ENCODE measurements at regions not wholly inside any gene's neighbourhood (a gene's known extent, or its start where the extent isn't known, plus 50 kb on each side); places are given as distances from the start of the nearest gene placed in this dataset.

DNA sequence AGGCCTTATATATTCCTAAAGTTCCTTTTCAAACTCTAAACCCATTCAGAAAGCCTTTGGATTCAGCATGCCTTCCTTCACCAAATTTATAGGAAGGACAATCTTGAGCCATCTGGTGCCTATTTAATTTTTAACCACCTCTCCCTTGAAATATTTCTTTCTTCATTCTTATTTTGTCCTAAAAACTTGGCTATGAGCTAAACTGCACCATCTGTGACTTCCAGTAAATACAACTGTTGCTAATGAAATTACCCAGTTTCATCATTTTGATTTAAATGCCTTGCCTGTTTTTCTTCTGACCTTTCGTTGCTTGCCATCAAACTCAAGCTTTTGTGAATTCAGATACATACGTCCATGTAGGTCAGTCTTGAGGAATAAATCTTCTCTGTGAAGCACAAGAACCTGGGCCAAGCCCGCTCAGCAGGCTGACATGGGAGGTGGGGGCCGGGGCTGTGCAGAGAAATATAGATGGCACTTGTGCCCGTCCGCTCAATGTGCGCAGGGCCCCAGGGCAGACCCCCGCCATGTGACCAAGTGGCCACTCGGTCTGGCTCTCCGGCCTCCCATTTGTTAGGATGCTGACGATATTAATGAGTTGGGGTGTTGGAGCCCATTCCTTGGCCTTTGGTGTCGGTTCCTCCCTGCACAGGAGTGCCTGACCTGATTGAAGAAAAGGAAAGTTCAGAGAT lies 335.9 kb downstream of the VPS13C start:
- TF ChIP-seq, protein P1, sequence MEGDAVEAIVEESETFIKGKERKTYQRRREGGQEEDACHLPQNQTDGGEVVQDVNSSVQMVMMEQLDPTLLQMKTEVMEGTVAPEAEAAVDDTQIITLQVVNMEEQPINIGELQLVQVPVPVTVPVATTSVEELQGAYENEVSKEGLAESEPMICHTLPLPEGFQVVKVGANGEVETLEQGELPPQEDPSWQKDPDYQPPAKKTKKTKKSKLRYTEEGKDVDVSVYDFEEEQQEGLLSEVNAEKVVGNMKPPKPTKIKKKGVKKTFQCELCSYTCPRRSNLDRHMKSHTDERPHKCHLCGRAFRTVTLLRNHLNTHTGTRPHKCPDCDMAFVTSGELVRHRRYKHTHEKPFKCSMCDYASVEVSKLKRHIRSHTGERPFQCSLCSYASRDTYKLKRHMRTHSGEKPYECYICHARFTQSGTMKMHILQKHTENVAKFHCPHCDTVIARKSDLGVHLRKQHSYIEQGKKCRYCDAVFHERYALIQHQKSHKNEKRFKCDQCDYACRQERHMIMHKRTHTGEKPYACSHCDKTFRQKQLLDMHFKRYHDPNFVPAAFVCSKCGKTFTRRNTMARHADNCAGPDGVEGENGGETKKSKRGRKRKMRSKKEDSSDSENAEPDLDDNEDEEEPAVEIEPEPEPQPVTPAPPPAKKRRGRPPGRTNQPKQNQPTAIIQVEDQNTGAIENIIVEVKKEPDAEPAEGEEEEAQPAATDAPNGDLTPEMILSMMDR (IDR thresholded peaks at IDR 0.05; ENCODE audit: borderline replicate concordance, extremely low read depth, low read length, poor library complexity, severe bottlenecking) = no peak
- no peak for TF ChIP-seq EZH2 (IDR thresholded peaks at IDR 0.05; ENCODE audit: borderline replicate concordance, low read depth, low read length, severe bottlenecking)
